GM21381 (cell line): ENCODE measurements at regions not wholly inside any gene's neighbourhood (a gene's known extent, or its start where the extent isn't known, plus 50 kb on each side); places are given as distances from the start of the nearest gene placed in this dataset.
"Not testable (repeated sequence)": the region's sequence is repeated elsewhere in the genome, so short reads cannot be mapped to it uniquely, and the experiment has no call there.

Source experiments
- ATAC-seq: cut with Tn5 transposase; IDR thresholded peaks from one replicate; pipeline ENCODE4 v1.9.1; 2021; ENCODE audit warnings: mild to moderate bottlenecking, moderate library complexity; ENCODE audit not compliant: unreplicated experiment

- not testable (repeated sequence) for ATAC-seq
Measured at GRCh38 chr7:69116196-69116595, 482.1 kb upstream of the AUTS2 start.

- ATAC-seq, result no peak
Measured at GRCh38 chr7:69122953-69123352, 475.3 kb upstream of the AUTS2 start.

DNA sequence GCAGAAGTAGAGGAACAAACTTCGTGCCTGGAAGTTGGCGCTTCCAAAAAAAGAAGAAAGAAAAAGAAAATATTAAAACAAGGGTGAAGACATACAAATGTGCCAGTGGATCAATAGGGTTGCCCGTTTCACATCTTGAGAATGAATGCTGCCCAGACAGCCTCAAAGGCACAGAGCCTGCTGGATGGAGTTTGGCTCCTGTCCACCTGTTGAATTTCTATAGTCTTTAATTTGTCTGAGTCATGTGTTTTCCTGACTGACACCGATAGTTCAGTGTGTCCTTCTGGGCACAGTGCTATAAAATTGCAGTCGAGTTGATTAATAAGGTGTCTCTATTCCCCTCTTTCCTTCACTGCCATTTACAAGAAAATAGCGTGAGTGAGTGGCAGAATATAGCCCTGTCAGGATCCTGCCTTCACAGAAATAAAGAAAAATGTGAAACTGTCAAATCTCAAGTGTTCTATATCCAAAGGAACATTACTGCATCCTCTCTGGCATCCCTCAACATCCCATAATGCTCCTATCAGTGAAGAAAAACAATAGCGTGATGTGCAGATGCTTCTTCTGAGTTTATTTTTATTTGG lies 471.3 kb upstream of the AUTS2 start:
- no peak for ATAC-seq

- ATAC-seq, result no peak
Measured at GRCh38 chr7:69129524-69129923, 468.8 kb upstream of the AUTS2 start.

DNA sequence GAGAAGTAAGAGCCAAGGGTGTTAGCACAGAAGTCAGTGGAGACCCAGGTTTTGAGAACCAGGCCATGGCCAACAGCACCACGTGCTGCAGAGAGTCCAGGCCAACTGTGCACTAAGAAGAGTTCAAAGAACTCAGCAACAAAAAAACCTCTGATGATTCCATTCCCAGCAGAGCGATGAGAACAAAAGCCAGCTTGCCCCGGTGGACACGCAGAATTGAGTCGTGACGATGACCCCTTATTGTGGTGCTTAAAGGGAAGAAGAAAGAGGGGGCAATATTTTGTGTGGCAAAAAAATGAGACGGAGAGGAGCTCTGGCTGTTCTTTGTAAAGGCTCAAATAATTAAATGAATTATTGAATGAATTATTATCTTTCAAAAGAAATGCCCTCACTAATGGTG lies 468.3 kb upstream of the AUTS2 start:
- ATAC-seq, result no peak

GRCh38 chr7:69130396-69130795 lies 467.9 kb upstream of the AUTS2 start:
- ATAC-seq, result no peak

DNA sequence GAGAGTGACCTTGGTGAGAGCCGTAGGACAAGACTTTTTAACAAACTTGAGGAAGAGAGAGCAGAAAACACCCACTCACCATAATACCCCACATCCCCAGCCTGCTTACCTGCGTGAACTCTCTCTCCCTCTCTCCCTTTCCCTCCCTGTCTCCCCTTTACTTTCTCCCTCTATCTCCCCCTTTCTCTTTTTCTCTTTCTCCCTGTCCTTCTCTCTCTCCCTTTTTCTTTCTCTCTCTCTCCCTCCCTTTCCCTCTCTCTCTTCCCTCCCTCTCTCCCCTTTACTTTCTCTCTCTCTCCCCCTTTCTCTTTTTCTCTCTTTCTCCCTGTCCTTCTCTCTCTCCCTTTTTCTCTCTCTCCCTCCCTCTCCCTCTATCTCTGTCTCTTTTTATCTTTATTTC lies 464.0 kb upstream of the AUTS2 start:
- ATAC-seq, result no peak

DNA sequence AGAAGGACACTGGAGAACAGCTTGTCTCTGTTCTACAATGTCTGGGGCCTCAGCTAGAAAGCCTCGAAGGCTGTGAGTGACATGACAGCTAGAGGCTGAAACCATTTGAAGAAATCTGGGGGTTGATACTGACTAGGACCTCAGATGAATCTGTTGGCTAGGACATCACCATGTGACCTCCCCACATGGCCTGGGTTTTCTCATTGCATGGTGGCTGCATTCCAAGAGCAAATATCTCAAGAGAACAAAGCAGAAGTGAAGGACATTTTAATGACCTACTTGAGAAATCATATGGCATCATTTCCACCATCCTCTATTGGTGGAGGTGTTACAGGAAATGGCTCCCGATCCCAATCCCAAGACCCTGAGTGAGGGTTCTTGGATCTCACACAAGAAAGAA lies 450.6 kb upstream of the AUTS2 start:
- no peak for ATAC-seq

DNA sequence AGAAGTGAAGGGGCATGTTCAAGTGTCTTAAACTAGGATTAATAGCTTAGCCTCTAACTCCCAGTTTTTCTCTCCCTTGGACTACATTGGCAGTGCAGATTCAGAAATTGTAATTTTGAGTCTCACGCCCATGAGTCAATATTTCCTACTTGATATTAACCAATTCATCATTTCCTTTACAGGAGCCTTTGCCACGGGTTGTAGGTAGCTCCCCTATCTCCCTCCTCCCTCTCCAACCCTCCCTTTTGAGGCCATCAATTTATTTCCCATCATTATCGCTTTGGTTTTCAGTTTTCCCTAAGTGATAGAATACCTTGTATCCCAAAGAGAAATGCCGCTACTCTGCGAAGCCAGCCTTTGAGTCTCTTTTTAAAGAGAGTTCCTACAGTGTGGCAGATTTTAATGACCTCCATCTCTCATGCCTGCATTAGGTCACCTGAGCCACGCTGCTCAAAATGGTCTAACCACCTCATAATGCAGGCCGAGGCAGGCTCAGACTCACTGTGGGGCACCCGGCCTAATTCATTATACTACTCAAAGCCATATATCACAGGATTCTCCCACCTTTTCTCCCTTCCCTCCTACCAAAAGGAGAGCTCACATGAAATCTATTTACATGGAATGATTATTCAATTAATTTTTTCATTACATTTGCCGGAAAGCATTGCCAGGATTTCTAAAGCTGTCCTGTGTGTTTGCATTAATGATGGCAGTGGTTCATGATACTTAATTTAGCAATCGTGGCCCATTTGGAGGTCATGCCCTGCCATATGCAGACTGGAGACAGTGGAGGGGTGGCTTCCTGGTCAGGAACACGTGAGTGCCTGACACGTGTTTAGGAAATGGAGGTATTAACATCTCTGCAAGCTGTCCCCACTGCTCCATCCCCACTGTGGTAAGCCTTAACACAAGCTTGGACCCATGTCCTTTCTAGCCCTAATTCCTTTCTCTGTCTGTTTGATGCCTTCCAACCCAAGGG lies 448.2 kb upstream of the AUTS2 start:
- no peak for ATAC-seq

DNA sequence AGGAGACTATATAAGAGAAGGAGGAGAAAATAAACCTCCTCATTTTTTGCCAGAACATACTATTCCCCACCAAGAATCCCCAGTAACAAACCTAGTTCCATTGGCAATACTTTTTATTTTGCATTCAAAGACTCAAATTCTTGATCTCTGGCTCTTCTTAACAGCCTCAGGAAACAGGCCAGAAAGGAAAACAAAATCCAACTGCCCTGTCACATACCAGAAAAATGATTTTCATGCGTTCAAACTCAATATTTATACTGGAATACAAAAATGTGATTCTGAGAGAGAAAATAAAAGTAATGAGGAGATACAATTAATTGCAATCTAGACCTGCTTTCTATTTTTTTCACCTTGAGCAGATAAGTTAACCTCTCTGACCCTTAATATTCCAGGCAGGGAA lies 435.9 kb upstream of the AUTS2 start:
- ATAC-seq, result no peak

DNA sequence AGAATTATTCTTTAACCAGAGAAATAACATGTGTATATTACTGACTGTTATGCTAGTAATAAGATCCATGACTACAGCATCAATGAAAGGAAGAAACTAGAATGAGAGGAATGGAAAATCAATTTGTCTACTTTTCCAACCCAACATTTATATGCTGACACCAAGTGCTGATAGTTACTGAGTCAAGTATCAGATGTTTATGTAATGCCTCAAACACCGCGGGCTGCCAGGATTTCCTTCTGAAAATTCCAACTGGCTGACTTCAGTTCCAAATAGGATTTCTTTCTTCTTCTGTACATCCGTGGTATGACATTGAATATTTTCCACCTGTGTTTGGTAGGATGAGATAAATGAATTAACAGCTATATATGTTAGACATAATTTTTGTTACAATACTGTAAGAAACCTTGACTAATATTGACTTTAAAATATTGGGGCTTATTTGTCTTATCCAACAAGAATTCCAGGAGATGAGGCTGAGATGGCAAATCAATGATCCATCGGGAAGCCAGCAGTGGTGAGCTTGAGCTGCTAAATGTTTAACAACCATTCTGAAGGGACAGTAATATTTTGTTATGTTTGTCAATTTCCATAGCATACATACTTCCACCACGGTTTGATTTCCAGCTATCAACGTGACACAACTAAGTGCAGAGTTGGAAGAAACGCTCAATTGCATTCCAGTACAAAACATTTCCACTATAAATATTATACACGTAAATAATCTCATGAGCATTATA lies 435.2 kb upstream of the AUTS2 start:
- no peak for ATAC-seq

DNA sequence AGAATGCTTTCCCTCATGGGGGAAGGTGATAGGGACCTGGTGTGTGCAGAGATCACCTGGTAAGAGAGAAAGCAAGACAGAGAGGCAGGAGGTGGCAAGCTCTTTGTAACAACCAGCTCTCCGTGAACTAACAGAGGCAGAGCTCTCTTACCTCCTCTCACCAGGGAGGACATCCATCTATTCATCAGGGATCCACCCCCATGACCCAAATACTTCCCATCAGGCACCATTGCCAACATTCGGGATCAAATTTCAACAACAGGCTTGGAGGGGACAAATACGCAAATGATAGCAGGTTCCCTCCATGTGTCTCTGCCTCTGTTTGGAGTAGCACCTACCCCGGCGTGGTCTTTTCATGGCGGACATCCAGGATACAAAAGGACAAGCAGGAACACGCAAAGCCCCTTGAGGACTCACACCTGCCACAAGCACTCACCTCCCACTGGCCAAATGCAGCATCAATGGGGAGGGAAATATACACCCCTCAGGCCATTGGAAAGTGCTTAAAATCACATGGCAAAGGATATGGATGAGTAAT lies 431.2 kb upstream of the AUTS2 start:
- no peak for ATAC-seq

DNA sequence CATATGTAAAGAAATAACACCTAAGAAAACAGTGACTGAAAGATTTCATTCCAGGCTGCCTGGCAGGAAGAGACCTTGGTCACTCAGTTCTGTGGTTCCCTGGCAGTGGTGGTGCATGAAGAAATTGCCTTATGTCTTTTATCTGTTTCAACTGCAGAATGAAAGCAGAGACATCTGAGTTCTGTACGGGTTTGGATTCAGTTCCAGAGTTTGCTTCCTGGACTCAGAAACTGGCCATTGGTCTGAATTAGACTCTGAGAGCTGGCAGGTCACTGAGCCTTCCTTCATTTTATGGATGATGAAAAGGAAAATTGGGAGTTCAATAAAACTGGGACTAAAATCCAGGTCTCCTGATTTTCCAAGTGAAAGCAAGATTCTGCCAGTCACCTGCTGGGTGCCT lies 428.9 kb upstream of the AUTS2 start:
- no peak for ATAC-seq

DNA sequence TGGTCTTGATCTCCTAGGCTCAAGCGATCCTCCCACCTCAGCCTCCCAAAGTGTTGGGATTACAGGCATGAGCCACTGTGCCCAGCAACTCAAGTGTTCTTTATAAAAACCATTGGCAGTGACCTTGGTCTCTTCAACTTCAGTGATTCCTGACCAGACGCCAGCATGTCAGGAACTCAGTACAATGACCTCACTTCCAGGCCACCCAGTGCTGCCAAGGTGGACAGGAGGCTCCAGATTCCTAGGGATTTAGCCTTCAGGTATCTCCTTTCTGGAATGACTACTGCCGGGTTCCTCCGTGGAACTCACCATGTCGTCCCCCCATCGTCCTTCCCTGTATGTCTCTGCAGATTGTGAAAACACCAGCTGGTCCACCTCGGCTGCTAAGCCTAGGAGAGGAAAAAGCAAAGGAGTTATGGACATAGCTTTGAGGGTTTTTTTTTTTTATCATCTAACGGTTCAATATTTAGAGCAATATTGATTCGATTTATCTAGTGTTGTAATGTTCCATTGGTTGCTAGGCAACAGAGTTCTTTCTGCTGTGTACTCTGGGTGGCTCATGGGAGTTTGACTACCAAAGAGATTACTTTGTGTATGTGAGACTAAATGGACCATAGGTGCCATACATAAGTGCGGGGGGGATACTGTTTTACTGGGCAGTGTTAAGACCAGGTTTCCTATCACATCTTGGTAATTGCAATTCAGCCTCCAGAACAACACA lies 425.8 kb upstream of the AUTS2 start:
- ATAC-seq, result no peak

DNA sequence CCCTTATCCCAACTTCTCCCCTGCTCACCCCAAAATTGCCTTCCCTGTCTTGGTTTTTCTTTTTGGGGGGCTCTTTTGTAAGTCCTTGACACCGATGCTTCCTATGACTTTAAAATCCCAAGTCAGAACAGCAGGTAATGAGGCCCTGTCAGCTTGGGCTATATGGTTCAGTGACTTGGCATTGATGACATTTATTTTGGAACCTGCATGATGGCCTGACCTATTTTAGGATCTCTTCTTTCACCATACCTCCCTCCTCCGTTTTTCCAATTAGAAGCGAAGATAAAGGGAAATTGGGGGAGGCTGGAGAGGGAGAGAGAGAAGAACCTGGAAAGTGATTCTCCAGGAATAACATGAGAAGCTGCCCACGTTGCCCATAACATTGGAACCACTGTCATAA lies 424.9 kb upstream of the AUTS2 start:
- ATAC-seq, result no peak

DNA sequence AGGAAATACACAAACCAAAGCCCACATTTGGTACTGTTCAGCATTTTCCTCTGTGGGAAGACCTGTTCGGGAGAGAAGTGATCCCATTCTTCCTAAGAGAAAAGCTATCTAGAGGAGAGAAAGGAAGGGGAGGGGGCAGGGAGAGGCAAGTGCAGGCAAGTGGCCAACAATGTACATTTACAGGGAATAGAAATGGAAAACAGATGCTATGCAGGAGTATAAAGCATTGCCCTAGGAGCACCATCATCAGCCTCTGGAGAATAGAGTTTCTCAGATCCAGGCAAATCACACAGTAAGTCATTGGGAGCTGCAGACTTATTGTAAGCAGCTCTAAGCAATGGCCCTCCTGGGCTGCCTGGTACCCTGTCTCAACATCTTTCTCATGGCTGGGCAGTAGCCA lies 424.4 kb upstream of the AUTS2 start:
- no peak for ATAC-seq

- ATAC-seq, result no peak
Measured at GRCh38 chr7:69176841-69177240, 421.4 kb upstream of the AUTS2 start.

- ATAC-seq, result no peak
Measured at GRCh38 chr7:69177461-69177861, 420.8 kb upstream of the AUTS2 start.

GRCh38 chr7:69177941-69178494 lies 420.3 kb upstream of the AUTS2 start:
- ATAC-seq, result no peak

GRCh38 chr7:69180662-69181061 lies 417.6 kb upstream of the AUTS2 start:
- ATAC-seq, result no peak
